Liver (tissue), 8 donors: ENCODE measurements at regions not wholly inside any gene's neighbourhood (a gene's known extent, or its start where the extent isn't known, plus 50 kb on each side); places are given as distances from the start of the nearest gene placed in this dataset.

Experiments used
- DNase-seq: peaks from one replicate; pipeline ENCODE4 v3.0.0-alpha.2; 2017; ENCODE audit warnings: low spot score
- H3K27ac ChIP-seq, 2 donors: one replicate each; pipeline ENCODE4 v1.7.0; 2013; ENCODE audit warnings: inconsistent platforms in 2 of 2, low read length in 2 of 2, control low read depth in 1 of 2, low read depth in 1 of 2, mild to moderate bottlenecking in 1 of 2
- H3K27me3 ChIP-seq, 4 donors: one replicate each; pipeline versions ENCODE4 v1.6.1 to v1.7.0; 2013; ENCODE audit warnings: low read length in 3 of 4, inconsistent platforms in 1 of 4, mild to moderate bottlenecking in 1 of 4, moderate library complexity in 1 of 4; ENCODE audit not compliant: control insufficient read depth in 4 of 4, insufficient read depth in 4 of 4
- H3K36me3 ChIP-seq, 4 donors: one replicate each; pipeline versions ENCODE4 v1.6.1 to v1.7.0; 2013; ENCODE audit warnings: low read length in 3 of 4, mild to moderate bottlenecking in 3 of 4, low read depth in 1 of 4, moderate library complexity in 1 of 4; ENCODE audit not compliant: control insufficient read depth in 4 of 4, insufficient read depth in 3 of 4
- H3K4me1 ChIP-seq, 4 donors: one replicate each; pipeline versions ENCODE4 v1.6.1 to v1.7.0; 2013; ENCODE audit warnings: low read length in 3 of 4, mild to moderate bottlenecking in 3 of 4, moderate library complexity in 1 of 4; ENCODE audit not compliant: control insufficient read depth in 4 of 4, insufficient read depth in 4 of 4
- H3K4me3 ChIP-seq, 3 donors: one replicate each; pipeline versions ENCODE4 v1.6.1 to v1.7.0; 2013; ENCODE audit warnings: low read length in 3 of 3, control low read depth in 1 of 3, low read depth in 1 of 3, mild to moderate bottlenecking in 1 of 3
- H3K9ac ChIP-seq, 2 donors: one replicate each; pipeline ENCODE4 v1.7.0; 2013; ENCODE audit warnings: low read length in 2 of 2, mild to moderate bottlenecking in 2 of 2, moderate library complexity in 2 of 2, control low read depth in 1 of 2, low read depth in 1 of 2
- H3K9me3 ChIP-seq, 4 donors: one replicate each; pipeline versions ENCODE4 v1.6.1 to v1.7.0; 2013; ENCODE audit warnings: low read length in 3 of 4; ENCODE audit not compliant: control insufficient read depth in 4 of 4
- ATF3 ChIP-seq: IDR thresholded peaks from 2 replicates; pipeline ENCODE4 v1.6.1; 2016; ENCODE audit warnings: antibody characterized with exemption
- EGR1 ChIP-seq, 2 donors: IDR thresholded peaks; 2 replicates each; pipeline ENCODE4 v1.6.1; 2016 to 2018; ENCODE audit warnings: antibody characterized with exemption in 2 of 2, low read depth in 2 of 2
- FOXA1 ChIP-seq: IDR thresholded peaks from 2 replicates; pipeline ENCODE4 v1.6.1; 2016; ENCODE audit warnings: antibody characterized with exemption
- FOXA2 ChIP-seq: IDR thresholded peaks from 2 replicates; pipeline ENCODE4 v1.6.1; 2016; ENCODE audit warnings: antibody characterized with exemption
- GABPA ChIP-seq, 2 donors: IDR thresholded peaks in 1 of 2; conservative IDR thresholded peaks in 1 of 2; 2 replicates each; pipeline ENCODE4 v1.6.1; 2016; ENCODE audit warnings: antibody characterized with exemption in 2 of 2, mild to moderate bottlenecking in 1 of 2, moderate library complexity in 1 of 2
- HNF4A ChIP-seq, 2 donors: conservative IDR thresholded peaks; 2 replicates each; pipeline ENCODE4 v1.6.1; 2016; ENCODE audit warnings: antibody characterized with exemption in 2 of 2, mild to moderate bottlenecking in 2 of 2
- HNF4G ChIP-seq: IDR thresholded peaks from 2 replicates; pipeline ENCODE4 v1.6.1; 2016; ENCODE audit warnings: antibody characterized with exemption
- JUND ChIP-seq, 2 donors: IDR thresholded peaks; 2 replicates each; pipeline ENCODE4 v1.6.1; 2016; ENCODE audit warnings: antibody characterized with exemption in 2 of 2
- MAX ChIP-seq: IDR thresholded peaks from 2 replicates; pipeline ENCODE4 v1.6.1; 2016; ENCODE audit warnings: antibody characterized with exemption
- NR2F2 ChIP-seq: IDR thresholded peaks from 2 replicates; pipeline ENCODE4 v1.6.1; 2016; ENCODE audit warnings: antibody characterized with exemption
- RAD21 ChIP-seq, 2 donors: IDR thresholded peaks; 2 replicates each; pipeline ENCODE4 v1.6.1; 2016; ENCODE audit warnings: antibody characterized with exemption in 2 of 2, mild to moderate bottlenecking in 2 of 2
- RXRA ChIP-seq, 2 donors: IDR thresholded peaks; 2 replicates each; pipeline ENCODE4 v1.6.1; 2017 to 2018; ENCODE audit warnings: antibody characterized with exemption in 2 of 2, mild to moderate bottlenecking in 1 of 2
- TAF1 ChIP-seq: conservative IDR thresholded peaks from 2 replicates; pipeline ENCODE4 v1.6.1; 2016; ENCODE audit warnings: antibody characterized with exemption, mild to moderate bottlenecking
- YY1 ChIP-seq: IDR thresholded peaks from 2 replicates; pipeline ENCODE4 v1.6.1; 2016; ENCODE audit warnings: antibody characterized with exemption, mild to moderate bottlenecking
- ZBTB33 ChIP-seq: IDR thresholded peaks from 2 replicates; pipeline ENCODE4 v1.6.1; 2016; ENCODE audit warnings: antibody characterized with exemption
- WGBS: extraction: QIAGEN DNeasy Blood & Tissue Kit; methylation state at CpG from one replicate; pipeline ENCODE4 v1.1.7; 2013; 5-methylcytosine and 5-hydroxymethylcytosine counted together
- TF ChIP-seq, protein P1 (sequence below): IDR thresholded peaks from 2 replicates; pipeline ENCODE4 v1.6.1; 2016; ENCODE audit warnings: antibody characterized with exemption, mild to moderate bottlenecking
- TF ChIP-seq, protein P2 (sequence below): fragments of 150-350 bp; IDR thresholded peaks from 2 replicates; pipeline ENCODE4 v1.5.1; 2017; ENCODE audit warnings: improper control_type of control experiment, low read depth, low read length; ENCODE audit not compliant: missing input control
- donor health status: healthy.
- donor health status: healthy.
- donor health status: healthy.
- donor health status: healthy.
- donor health status: healthy.

GRCh38 chr5:157978061-157978460 is 119.1 kb upstream of the CLINT1 start:
- H3K4me3 ChIP-seq = no peak overlapping the region
- DNase-seq = no peak
- H3K9ac ChIP-seq = no peak overlapping the region
- no peak overlapping the region for H3K27ac ChIP-seq
- WGBS = 80% methylated on average over 2 of the region's 2 CpGs
- TF ChIP-seq HNF4A (conservative IDR thresholded peaks at IDR 0.05) = peak in 1 of 2 donors; percentile 21
- no peak for TF ChIP-seq NR2F2
- TF ChIP-seq RXRA (IDR thresholded peaks at IDR 0.05) = no peak
- H3K9me3 ChIP-seq = no peaks in the 10 kb centered on the region
- no peaks in the 10 kb centered on the region for H3K4me1 ChIP-seq
- H3K27me3 ChIP-seq = no peaks in the 10 kb centered on the region
- no peaks in the 10 kb centered on the region for H3K36me3 ChIP-seq

GRCh38 chr5:157976429-157976828 is 117.5 kb upstream of the CLINT1 start:
- Histone ChIP-seq H3K27me3 (no peaks in the 10 kb centered on the region), H3K4me3 (no peak overlapping the region), H3K4me1 (no peaks in the 10 kb centered on the region), H3K9me3 (no peaks in the 10 kb centered on the region), H3K27ac (no peak overlapping the region), H3K9ac (no peak overlapping the region), H3K36me3 (no peaks in the 10 kb centered on the region)
- no peak for DNase-seq
- no peak for TF ChIP-seq MAX
- no peak for TF ChIP-seq RAD21 (IDR thresholded peaks at IDR 0.05)
- TF ChIP-seq NR2F2 = no peak
- TF ChIP-seq JUND (IDR thresholded peaks at IDR 0.05) = no peak
- TF ChIP-seq EGR1 (IDR thresholded peaks at IDR 0.05; ENCODE audit: low read depth in 2 of 2) = no peak
- no peak for TF ChIP-seq HNF4G
- TF ChIP-seq, protein P1, sequence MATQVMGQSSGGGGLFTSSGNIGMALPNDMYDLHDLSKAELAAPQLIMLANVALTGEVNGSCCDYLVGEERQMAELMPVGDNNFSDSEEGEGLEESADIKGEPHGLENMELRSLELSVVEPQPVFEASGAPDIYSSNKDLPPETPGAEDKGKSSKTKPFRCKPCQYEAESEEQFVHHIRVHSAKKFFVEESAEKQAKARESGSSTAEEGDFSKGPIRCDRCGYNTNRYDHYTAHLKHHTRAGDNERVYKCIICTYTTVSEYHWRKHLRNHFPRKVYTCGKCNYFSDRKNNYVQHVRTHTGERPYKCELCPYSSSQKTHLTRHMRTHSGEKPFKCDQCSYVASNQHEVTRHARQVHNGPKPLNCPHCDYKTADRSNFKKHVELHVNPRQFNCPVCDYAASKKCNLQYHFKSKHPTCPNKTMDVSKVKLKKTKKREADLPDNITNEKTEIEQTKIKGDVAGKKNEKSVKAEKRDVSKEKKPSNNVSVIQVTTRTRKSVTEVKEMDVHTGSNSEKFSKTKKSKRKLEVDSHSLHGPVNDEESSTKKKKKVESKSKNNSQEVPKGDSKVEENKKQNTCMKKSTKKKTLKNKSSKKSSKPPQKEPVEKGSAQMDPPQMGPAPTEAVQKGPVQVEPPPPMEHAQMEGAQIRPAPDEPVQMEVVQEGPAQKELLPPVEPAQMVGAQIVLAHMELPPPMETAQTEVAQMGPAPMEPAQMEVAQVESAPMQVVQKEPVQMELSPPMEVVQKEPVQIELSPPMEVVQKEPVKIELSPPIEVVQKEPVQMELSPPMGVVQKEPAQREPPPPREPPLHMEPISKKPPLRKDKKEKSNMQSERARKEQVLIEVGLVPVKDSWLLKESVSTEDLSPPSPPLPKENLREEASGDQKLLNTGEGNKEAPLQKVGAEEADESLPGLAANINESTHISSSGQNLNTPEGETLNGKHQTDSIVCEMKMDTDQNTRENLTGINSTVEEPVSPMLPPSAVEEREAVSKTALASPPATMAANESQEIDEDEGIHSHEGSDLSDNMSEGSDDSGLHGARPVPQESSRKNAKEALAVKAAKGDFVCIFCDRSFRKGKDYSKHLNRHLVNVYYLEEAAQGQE = no peak
- no peak for TF ChIP-seq YY1
- no peak for TF ChIP-seq FOXA2
- no peak for TF ChIP-seq ZBTB33
- TF ChIP-seq, protein P2, sequence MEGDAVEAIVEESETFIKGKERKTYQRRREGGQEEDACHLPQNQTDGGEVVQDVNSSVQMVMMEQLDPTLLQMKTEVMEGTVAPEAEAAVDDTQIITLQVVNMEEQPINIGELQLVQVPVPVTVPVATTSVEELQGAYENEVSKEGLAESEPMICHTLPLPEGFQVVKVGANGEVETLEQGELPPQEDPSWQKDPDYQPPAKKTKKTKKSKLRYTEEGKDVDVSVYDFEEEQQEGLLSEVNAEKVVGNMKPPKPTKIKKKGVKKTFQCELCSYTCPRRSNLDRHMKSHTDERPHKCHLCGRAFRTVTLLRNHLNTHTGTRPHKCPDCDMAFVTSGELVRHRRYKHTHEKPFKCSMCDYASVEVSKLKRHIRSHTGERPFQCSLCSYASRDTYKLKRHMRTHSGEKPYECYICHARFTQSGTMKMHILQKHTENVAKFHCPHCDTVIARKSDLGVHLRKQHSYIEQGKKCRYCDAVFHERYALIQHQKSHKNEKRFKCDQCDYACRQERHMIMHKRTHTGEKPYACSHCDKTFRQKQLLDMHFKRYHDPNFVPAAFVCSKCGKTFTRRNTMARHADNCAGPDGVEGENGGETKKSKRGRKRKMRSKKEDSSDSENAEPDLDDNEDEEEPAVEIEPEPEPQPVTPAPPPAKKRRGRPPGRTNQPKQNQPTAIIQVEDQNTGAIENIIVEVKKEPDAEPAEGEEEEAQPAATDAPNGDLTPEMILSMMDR = no peak
- no peak for TF ChIP-seq TAF1
- no peak for TF ChIP-seq ATF3
- no peak for TF ChIP-seq RXRA (IDR thresholded peaks at IDR 0.05)
- no peak for TF ChIP-seq GABPA (IDR thresholded peaks at IDR 0.05 in 1 of 2, conservative IDR thresholded peaks at IDR 0.05 in 1 of 2)
- no peak for TF ChIP-seq FOXA1
- no peak for TF ChIP-seq HNF4A (conservative IDR thresholded peaks at IDR 0.05)
